ENCODE measurements at regions not wholly inside any gene's neighbourhood (a gene's known extent, or its start where the extent isn't known, plus 50 kb on each side); places are given as distances from the start of the nearest gene placed in this dataset.

DNA sequence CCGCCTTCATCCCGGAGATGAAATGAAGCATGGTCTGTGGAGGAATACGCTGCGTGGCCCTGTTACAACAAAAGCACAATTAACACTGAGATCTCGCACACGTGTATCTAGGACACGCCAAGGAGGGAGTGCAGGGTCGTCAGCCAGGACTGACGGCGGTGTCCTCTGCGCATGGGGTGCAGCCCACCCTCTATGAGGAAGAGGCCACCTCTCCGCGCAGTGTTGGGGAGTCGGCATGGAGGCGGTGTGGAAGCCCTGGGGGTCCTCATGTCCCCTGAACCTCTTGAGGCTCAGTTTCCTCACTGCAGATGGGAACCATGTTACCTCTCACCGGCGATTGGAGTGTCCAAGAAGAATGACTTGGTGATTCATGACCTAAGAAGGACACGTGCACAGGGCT, 86.0 kb upstream of the ZNF236 start:
- H3K27me3 ChIP-seq (replicated peaks; ENCODE audit: control insufficient read depth, insufficient read depth, low read length) = peaks cover 3% of the 10 kb centered on the region
- DNase-seq (ENCODE audit: extremely low read depth, insufficient read length) = no peak
- TF ChIP-seq, protein P1, sequence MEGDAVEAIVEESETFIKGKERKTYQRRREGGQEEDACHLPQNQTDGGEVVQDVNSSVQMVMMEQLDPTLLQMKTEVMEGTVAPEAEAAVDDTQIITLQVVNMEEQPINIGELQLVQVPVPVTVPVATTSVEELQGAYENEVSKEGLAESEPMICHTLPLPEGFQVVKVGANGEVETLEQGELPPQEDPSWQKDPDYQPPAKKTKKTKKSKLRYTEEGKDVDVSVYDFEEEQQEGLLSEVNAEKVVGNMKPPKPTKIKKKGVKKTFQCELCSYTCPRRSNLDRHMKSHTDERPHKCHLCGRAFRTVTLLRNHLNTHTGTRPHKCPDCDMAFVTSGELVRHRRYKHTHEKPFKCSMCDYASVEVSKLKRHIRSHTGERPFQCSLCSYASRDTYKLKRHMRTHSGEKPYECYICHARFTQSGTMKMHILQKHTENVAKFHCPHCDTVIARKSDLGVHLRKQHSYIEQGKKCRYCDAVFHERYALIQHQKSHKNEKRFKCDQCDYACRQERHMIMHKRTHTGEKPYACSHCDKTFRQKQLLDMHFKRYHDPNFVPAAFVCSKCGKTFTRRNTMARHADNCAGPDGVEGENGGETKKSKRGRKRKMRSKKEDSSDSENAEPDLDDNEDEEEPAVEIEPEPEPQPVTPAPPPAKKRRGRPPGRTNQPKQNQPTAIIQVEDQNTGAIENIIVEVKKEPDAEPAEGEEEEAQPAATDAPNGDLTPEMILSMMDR (IDR thresholded peaks at IDR 0.05; ENCODE audit: insufficient read depth, low read length, poor library complexity, severe bottlenecking) = no peak

DNA sequence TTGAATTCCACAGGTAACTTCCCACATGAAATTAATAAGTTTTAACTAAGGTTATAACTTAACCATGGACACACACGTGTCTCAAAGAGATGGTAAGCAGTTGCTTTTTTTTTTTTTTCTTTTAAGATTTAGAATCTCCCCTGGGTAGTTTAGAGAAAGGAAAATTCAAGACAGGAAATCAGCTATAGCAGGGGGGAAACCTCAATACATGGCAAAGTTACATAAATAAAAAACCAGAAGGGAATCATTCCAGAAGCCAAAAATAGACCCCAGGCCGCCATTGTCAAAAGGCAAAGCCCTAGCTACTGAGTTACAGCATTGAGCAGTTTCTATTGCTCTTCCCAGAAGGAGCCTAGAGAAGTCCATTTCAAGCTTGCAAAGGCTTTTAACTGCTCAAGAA, 91.5 kb upstream of the ZNF236 start:
- Histone ChIP-seq H3K27me3 (replicated peaks; ENCODE audit: control insufficient read depth, insufficient read depth, low read length) (peaks cover 3% of the 10 kb centered on the region), H3K36me3 (ENCODE audit: control insufficient read depth, insufficient read depth, low read length) (no peaks in the 10 kb centered on the region), H3K4me3 (replicated peaks; ENCODE audit: low read depth, low read length) (no peak overlapping the region)
- TF ChIP-seq, protein P1 (IDR thresholded peaks at IDR 0.05; ENCODE audit: insufficient read depth, low read length, poor library complexity, severe bottlenecking) = no peak
- no peak for DNase-seq (ENCODE audit: extremely low read depth, insufficient read length)

More for the DNA sequence above, 86.0 kb upstream of the ZNF236 start:
- H3K4me3 ChIP-seq (replicated peaks; ENCODE audit: low read depth, low read length) = no peak overlapping the region
- no peaks in the 10 kb centered on the region for H3K36me3 ChIP-seq (ENCODE audit: control insufficient read depth, insufficient read depth, low read length)

DNA sequence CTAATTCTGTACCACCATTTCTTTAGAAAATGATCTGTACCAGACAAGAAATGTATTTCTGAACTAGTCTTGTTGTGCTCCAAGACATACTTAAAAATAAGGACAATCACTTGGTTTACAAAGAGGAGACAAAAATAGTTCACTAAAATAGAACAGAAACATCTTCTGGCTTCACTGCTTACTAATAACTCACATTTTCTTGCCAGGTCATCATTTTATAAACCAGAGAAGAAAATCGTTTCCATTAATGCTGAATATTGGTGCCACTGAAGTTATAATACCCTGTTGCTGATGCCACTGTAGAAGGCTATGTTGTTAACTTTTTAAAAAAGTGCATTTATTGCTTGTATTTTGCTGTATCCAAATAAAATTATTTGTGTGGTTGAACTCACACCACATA, 94.8 kb upstream of the ZNF236 start:
- Histone ChIP-seq H3K36me3 (ENCODE audit: control insufficient read depth, insufficient read depth, low read length) (no peaks in the 10 kb centered on the region), H3K27me3 (replicated peaks; ENCODE audit: control insufficient read depth, insufficient read depth, low read length) (no peaks in the 10 kb centered on the region), H3K4me3 (replicated peaks; ENCODE audit: low read depth, low read length) (no peak overlapping the region)
- TF ChIP-seq, protein P1 (IDR thresholded peaks at IDR 0.05; ENCODE audit: insufficient read depth, low read length, poor library complexity, severe bottlenecking) = no peak
- no peak for DNase-seq (ENCODE audit: extremely low read depth, insufficient read length)

DNA sequence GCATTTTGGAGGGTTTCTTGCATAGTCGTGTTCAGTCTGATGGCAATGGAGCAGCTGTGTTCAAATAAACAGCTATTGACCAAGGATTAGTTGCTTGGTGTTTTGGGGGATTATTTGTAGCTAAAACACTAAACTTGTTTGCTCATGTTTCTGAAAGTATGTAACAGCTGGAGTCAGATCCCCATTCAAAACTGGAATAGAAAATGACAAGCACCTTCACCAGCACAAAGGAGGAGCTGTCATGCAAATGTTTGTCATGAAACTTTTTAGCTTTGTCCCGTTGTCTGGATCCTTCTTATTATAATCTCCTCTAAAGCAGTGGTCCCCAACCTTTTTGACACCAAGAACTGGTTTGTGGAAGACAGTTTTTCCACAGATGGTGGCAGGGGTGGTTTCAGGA, 96.9 kb upstream of the ZNF236 start:
- DNase-seq (ENCODE audit: extremely low read depth, insufficient read length) = no peak
- H3K36me3 ChIP-seq (ENCODE audit: control insufficient read depth, insufficient read depth, low read length) = no peaks in the 10 kb centered on the region
- H3K27me3 ChIP-seq (replicated peaks; ENCODE audit: control insufficient read depth, insufficient read depth, low read length) = no peaks in the 10 kb centered on the region
- TF ChIP-seq, protein P1 (IDR thresholded peaks at IDR 0.05; ENCODE audit: insufficient read depth, low read length, poor library complexity, severe bottlenecking) = no peak
- no peak overlapping the region for H3K4me3 ChIP-seq (replicated peaks; ENCODE audit: low read depth, low read length)

DNA sequence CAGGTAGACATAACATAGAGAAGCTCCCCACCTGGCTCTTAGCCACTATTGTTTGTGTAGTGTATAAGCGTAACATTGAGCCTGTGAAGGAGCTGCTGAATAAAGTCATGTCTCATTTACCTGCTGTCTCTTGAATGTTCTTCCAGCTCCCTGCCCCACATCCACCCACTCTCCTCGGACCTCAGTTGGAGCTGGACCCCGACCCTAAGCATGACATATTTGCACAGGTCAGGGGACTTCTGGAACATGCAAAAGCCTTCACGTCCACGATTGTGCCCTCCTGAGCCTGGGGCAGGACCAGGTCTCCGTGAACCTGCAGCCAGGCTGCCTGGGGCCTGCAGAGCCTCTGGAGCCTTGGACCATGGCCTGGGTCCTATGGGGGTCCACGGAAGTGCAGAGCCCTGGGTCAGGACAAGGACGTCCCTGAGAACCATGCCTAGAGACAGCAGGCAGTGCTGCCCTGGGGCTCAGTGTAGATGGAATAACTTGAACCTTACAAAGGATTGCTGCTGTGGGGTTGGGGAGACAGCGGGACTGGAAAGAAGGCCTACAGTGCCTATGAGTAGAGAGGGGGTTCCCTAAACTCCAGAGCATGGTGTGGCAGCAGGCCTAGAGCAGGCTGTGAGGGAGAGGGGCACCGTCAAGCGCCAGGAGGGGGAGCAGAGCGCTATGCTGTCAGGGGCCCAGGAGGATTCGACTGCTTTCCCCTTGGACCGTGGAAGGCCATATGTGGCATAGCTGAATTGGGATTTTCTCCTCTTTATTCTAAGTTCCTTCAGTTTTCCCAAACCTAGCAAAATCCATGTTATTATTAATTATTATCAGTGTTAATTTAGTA, 99.9 kb upstream of the ZNF236 start:
- H3K27me3 ChIP-seq (replicated peaks; ENCODE audit: control insufficient read depth, insufficient read depth, low read length) = no peaks in the 10 kb centered on the region
- H3K4me3 ChIP-seq (replicated peaks; ENCODE audit: low read depth, low read length) = no peak overlapping the region
- no peaks in the 10 kb centered on the region for H3K36me3 ChIP-seq (ENCODE audit: control insufficient read depth, insufficient read depth, low read length)
- TF ChIP-seq, protein P1 (IDR thresholded peaks at IDR 0.05; ENCODE audit: insufficient read depth, low read length, poor library complexity, severe bottlenecking) = no peak
- DNase-seq (ENCODE audit: extremely low read depth, insufficient read length) = no peak
